MCF 10A (cell line): ENCODE measurements at regions not wholly inside any gene's neighbourhood (a gene's known extent, or its start where the extent isn't known, plus 50 kb on each side); places are given as distances from the start of the nearest gene placed in this dataset.

ENCODE experiments used
- BruUV-seq: library from RNA; stranded (reverse); fragments of 400-500 nt; replicated peaks from 2 replicates; lab custom pipeline; 2021; lab: Mats Ljungman, UMichigan
- CTCF ChIA-PET: fragments of 300-600 bp; sonication (Branson Sonifier 250); formaldehyde crosslinking; extraction: SDS; loops from one replicate; lab custom pipeline; 2021; ENCODE audit warnings: antibody characterized with exemption, inconsistent platforms; lab: Yijun Ruan, JAX
- POLR2A ChIA-PET: fragments of 300-600, 350-650 bp; sonication (Branson Sonifier 250); formaldehyde crosslinking; extraction: SDS; loops from one replicate; lab custom pipeline; 2020; ENCODE audit warnings: antibody characterized with exemption, inconsistent platforms; lab: Yijun Ruan, JAX
- DNase-seq: peaks from one replicate; pipeline ENCODE4 v3.0.0-alpha.2; 2018; ENCODE audit not compliant: unreplicated experiment
- H3K27ac Mint-ChIP-seq: one replicate; pipeline ENCODE4 v1.8.0; 2022; ENCODE audit warnings: mild to moderate bottlenecking, low read depth, mixed read lengths; ENCODE audit not compliant: unreplicated experiment
- H3K27me3 Mint-ChIP-seq: one replicate; pipeline ENCODE4 v1.8.0; 2022; ENCODE audit warnings: mixed read lengths; ENCODE audit not compliant: insufficient read depth, unreplicated experiment
- H3K36me3 Mint-ChIP-seq: one replicate; pipeline ENCODE4 v1.8.0; 2022; ENCODE audit warnings: mild to moderate bottlenecking, moderate library complexity, mixed read lengths; ENCODE audit not compliant: insufficient read depth, unreplicated experiment
- H3K4me1 Mint-ChIP-seq: one replicate; pipeline ENCODE4 v1.8.0; 2022; ENCODE audit warnings: mixed read lengths; ENCODE audit not compliant: insufficient read depth, unreplicated experiment
- H3K4me3 Mint-ChIP-seq: one replicate; pipeline ENCODE4 v1.8.0; 2022; ENCODE audit warnings: mild to moderate bottlenecking, moderate library complexity, mixed read lengths; ENCODE audit not compliant: unreplicated experiment
- H3K9me3 Mint-ChIP-seq: one replicate; pipeline ENCODE4 v1.8.0; 2022; ENCODE audit warnings: mixed read lengths; ENCODE audit not compliant: unreplicated experiment
- CTCF ChIP-seq: fragments of 200-600 bp; IDR thresholded peaks from one replicate; pipeline ENCODE4 v1.8.0; 2022; ENCODE audit warnings: antibody characterized with exemption, mild to moderate bottlenecking; ENCODE audit not compliant: unreplicated experiment
- intact Hi-C: fragments of 100-400 bp; cut with micrococcal nuclease; formaldehyde crosslinking; loops from 2 replicates; pipeline ENCODE4 v1.14.1; 2022

- no peaks in the 10 kb centered on the region for H3K4me1 Mint-ChIP-seq
- H3K27me3 Mint-ChIP-seq: no peaks in the 10 kb centered on the region
- BruUV-seq: no TSS peak
- no peaks in the 10 kb centered on the region for H3K36me3 Mint-ChIP-seq
- CTCF ChIA-PET: no interaction called here
- DNase-seq: no peak
- intact Hi-C loops: no loop called here
- no peak for TF ChIP-seq CTCF
- no peak overlapping the region for H3K4me3 Mint-ChIP-seq
- no peak overlapping the region for H3K27ac Mint-ChIP-seq
- POLR2A ChIA-PET: no interaction called here
- H3K9me3 Mint-ChIP-seq: no peaks in the 10 kb centered on the region
These were observed 147.5 kb upstream of the TACR3 start for GRCh38 chr4:103867311-103867710.

GRCh38 chr4:103853627-103854026 lies 133.8 kb upstream of the TACR3 start:
- CTCF ChIA-PET: interaction anchor here (0.6 kb wide), 1 partner anchor 648 kb away, joined by 4 read pairs; no protein-coding TSS in a partner anchor

GRCh38 chr4:103853146-103853545 lies 133.4 kb upstream of the TACR3 start:
- no TSS peak for BruUV-seq
- TF ChIP-seq CTCF: no peak
- ChIA-PET CTCF (interaction anchor here (0.6 to 1.3 kb wide), 2 partner anchors 14 to 648 kb away, joined by 3 to 4 read pairs; no protein-coding TSS in a partner anchor), POLR2A (no interaction called here)
- Mint-ChIP-seq H3K9me3 (peaks cover 2% of the 10 kb centered on the region), H3K36me3 (no peaks in the 10 kb centered on the region), H3K27me3 (no peaks in the 10 kb centered on the region), H3K4me3 (no peak overlapping the region), H3K4me1 (no peaks in the 10 kb centered on the region), H3K27ac (no peak overlapping the region)
- no peak for DNase-seq
- intact Hi-C loops: no loop called here

More at GRCh38 chr4:103853627-103854026, 133.8 kb upstream of the TACR3 start:
- POLR2A ChIA-PET: no interaction called here
- no peak for DNase-seq
- no peak overlapping the region for H3K4me3 Mint-ChIP-seq
- no peaks in the 10 kb centered on the region for H3K36me3 Mint-ChIP-seq
- no peaks in the 10 kb centered on the region for H3K27me3 Mint-ChIP-seq
- no peaks in the 10 kb centered on the region for H3K4me1 Mint-ChIP-seq
- TF ChIP-seq CTCF: no peak
- no TSS peak for BruUV-seq
- H3K9me3 Mint-ChIP-seq: no peaks in the 10 kb centered on the region
- intact Hi-C loops: no loop called here
- no peak overlapping the region for H3K27ac Mint-ChIP-seq

- no TSS peak for BruUV-seq
- TF ChIP-seq CTCF: no peak
- peaks cover 18% of the 10 kb centered on the region for H3K9me3 Mint-ChIP-seq
These were observed 125.3 kb upstream of the TACR3 start for GRCh38 chr4:103845075-103845474.

More at GRCh38 chr4:103845075-103845474, 125.3 kb upstream of the TACR3 start:
- Mint-ChIP-seq H3K4me1 (no peaks in the 10 kb centered on the region), H3K27me3 (no peaks in the 10 kb centered on the region), H3K4me3 (no peak overlapping the region), H3K27ac (no peak overlapping the region), H3K36me3 (no peaks in the 10 kb centered on the region)
- CTCF ChIA-PET: no interaction called here
- intact Hi-C loops: no loop called here
- POLR2A ChIA-PET: no interaction called here
- DNase-seq: no peak
